Right lobe of liver (tissue), 4 donors: ENCODE measurements at regions not wholly inside any gene's neighbourhood (a gene's known extent, or its start where the extent isn't known, plus 50 kb on each side); places are given as distances from the start of the nearest gene placed in this dataset.

Source experiments
- POLR2A ChIP-seq: fragments of 450-650 bp; IDR thresholded peaks from one replicate; pipeline ENCODE4 v1.6.1; 2017; ENCODE audit warnings: antibody characterized with exemption, mild to moderate bottlenecking
- TF ChIP-seq, protein P1 (sequence below), 4 donors: fragments of 200-600 bp in 3 of 4; fragments of 450-650 bp in 1 of 4; IDR thresholded peaks; one replicate each; pipeline versions ENCODE4 v1.5.1 to v1.8.0; 2016 to 2022; ENCODE audit warnings: antibody characterized with exemption in 4 of 4, mild to moderate bottlenecking in 2 of 4
- donor health status: DM: no; HTN: no; CAD: no.
- donor health status: DM: no; HTN: no; CAD: no.
- donor health status: DM: no; HTN: yes; CAD: no.

DNA sequence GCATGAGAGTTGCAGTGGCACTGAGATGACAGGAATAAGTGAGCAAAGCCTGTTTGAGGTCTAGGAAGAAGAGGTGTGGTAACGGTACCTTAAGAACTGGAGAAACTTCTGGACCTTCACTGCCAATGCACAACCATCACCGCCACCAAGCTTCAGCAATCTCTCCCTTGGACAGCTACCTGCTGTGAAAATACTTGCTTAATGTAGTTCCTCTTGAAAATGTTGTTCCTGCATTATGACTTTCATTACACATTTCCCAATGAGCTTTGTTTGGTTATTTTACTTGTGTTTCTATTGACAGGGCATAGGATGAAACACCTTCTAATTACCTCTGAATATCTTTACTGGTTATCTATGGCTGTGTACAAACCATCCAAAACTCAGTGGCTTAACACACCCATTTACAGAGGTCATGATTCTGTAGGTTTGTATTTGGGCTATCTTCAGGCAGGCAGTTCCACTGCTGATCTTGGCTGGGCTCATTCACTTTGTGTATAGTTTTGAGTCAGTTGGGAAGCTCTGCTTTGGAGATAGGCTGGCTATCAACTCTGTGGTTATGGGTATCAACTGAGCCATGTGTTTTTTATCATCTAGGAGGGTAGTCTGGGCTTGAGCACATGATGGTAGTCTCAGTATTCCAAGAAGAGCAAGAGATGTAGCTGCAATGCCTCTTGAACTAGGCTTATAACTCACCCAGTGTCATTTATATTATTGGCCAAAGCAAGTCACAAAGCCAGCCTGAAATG, 149.4 kb downstream of the ELAVL4 start:
- no peak for TF ChIP-seq POLR2A
- TF ChIP-seq, protein P1, sequence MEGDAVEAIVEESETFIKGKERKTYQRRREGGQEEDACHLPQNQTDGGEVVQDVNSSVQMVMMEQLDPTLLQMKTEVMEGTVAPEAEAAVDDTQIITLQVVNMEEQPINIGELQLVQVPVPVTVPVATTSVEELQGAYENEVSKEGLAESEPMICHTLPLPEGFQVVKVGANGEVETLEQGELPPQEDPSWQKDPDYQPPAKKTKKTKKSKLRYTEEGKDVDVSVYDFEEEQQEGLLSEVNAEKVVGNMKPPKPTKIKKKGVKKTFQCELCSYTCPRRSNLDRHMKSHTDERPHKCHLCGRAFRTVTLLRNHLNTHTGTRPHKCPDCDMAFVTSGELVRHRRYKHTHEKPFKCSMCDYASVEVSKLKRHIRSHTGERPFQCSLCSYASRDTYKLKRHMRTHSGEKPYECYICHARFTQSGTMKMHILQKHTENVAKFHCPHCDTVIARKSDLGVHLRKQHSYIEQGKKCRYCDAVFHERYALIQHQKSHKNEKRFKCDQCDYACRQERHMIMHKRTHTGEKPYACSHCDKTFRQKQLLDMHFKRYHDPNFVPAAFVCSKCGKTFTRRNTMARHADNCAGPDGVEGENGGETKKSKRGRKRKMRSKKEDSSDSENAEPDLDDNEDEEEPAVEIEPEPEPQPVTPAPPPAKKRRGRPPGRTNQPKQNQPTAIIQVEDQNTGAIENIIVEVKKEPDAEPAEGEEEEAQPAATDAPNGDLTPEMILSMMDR (IDR thresholded peaks at IDR 0.05), result no peak
